ENCODE measurements at regions not wholly inside any gene's neighbourhood (a gene's known extent, or its start where the extent isn't known, plus 50 kb on each side); places are given as distances from the start of the nearest gene placed in this dataset.

- Mint-ChIP-seq H3K4me1 (no peaks in the 10 kb centered on the region), H3K27ac (no peak overlapping the region), H3K9me3 (peaks cover 5% of the 10 kb centered on the region), H3K36me3 (no peaks in the 10 kb centered on the region), H3K27me3 (ENCODE audit: insufficient read depth, low read depth) (peaks cover 13% of the 10 kb centered on the region), H3K4me3 (no peak overlapping the region)
- DNase-seq (ENCODE audit: low spot score), result no peak
- Histone ChIP-seq H3K4me1 (peaks cover 5% of the 10 kb centered on the region), H3F3A (ENCODE audit: low read depth) (no peaks in the 10 kb centered on the region), H3K36me3 (no peaks in the 10 kb centered on the region), H2AFZ (replicated peaks) (no peak overlapping the region), H3K79me2 (ENCODE audit: low read depth) (no peaks in the 10 kb centered on the region), H3K9ac (no peak overlapping the region), H3K9me3 (ENCODE audit: low read depth) (no peaks in the 10 kb centered on the region), H3K4me3 (no peak overlapping the region), H4K20me1 (ENCODE audit: low read depth) (no peaks in the 10 kb centered on the region), H3K27ac (no peak overlapping the region), H3K4me2 (no peak overlapping the region), H3K27me3 (no peaks in the 10 kb centered on the region)
- no peak for TF ChIP-seq EZH2phosphoT487 (IDR thresholded peaks at IDR 0.05)
Observed at GRCh38 chr2:41916177-41916576, 131.6 kb upstream of the PKDCC start.

GRCh38 chr2:41917587-41917986 lies 130.2 kb upstream of the PKDCC start:
- Mint-ChIP-seq H3K27me3 (ENCODE audit: insufficient read depth, low read depth) (peaks cover 13% of the 10 kb centered on the region), H3K36me3 (no peaks in the 10 kb centered on the region), H3K4me1 (no peaks in the 10 kb centered on the region), H3K4me3 (no peak overlapping the region), H3K27ac (no peak overlapping the region), H3K9me3 (peaks cover 5% of the 10 kb centered on the region)
- H3K36me3 ChIP-seq, result no peaks in the 10 kb centered on the region
- H3K9me3 ChIP-seq (ENCODE audit: low read depth), result no peaks in the 10 kb centered on the region
- H3K4me3 ChIP-seq, result no peak overlapping the region
- H3K4me1 ChIP-seq, result peaks cover 5% of the 10 kb centered on the region
- no peak overlapping the region for H2AFZ ChIP-seq (replicated peaks)
- TF ChIP-seq EZH2phosphoT487 (IDR thresholded peaks at IDR 0.05) (no peak), EZH2 (IDR thresholded peaks at IDR 0.05) (no peak), CTCF (IDR thresholded peaks at IDR 0.05) (no peak)
- no peaks in the 10 kb centered on the region for H3K79me2 ChIP-seq (ENCODE audit: low read depth)
- H3K4me2 ChIP-seq, result no peak overlapping the region
- H3K27me3 ChIP-seq, result no peaks in the 10 kb centered on the region
- no peaks in the 10 kb centered on the region for H3F3A ChIP-seq (ENCODE audit: low read depth)
- no peak overlapping the region for H3K9ac ChIP-seq
- H3K27ac ChIP-seq, result no peak overlapping the region
- DNase-seq (ENCODE audit: low spot score), result no peak
- H4K20me1 ChIP-seq (ENCODE audit: low read depth), result no peaks in the 10 kb centered on the region

- Histone ChIP-seq H3K79me2 (ENCODE audit: low read depth) (no peaks in the 10 kb centered on the region), H3K27ac (no peak overlapping the region), H2AFZ (replicated peaks) (no peak overlapping the region), H3K9ac (no peak overlapping the region), H3K9me3 (ENCODE audit: low read depth) (no peaks in the 10 kb centered on the region), H3K4me1 (peaks cover 8% of the 10 kb centered on the region), H3K4me3 (no peak overlapping the region), H3F3A (ENCODE audit: low read depth) (no peaks in the 10 kb centered on the region), H3K36me3 (no peaks in the 10 kb centered on the region), H3K4me2 (no peak overlapping the region), H3K27me3 (no peaks in the 10 kb centered on the region), H4K20me1 (ENCODE audit: low read depth) (no peaks in the 10 kb centered on the region)
- no peaks in the 10 kb centered on the region for H3K36me3 Mint-ChIP-seq
- no peak overlapping the region for H3K27ac Mint-ChIP-seq
- no peaks in the 10 kb centered on the region for H3K4me1 Mint-ChIP-seq
- TF ChIP-seq EZH2phosphoT487 (IDR thresholded peaks at IDR 0.05) (no peak), CTCF (IDR thresholded peaks at IDR 0.05) (no peak), EZH2 (IDR thresholded peaks at IDR 0.05) (no peak)
- H3K27me3 Mint-ChIP-seq (ENCODE audit: insufficient read depth, low read depth), result peaks cover 10% of the 10 kb centered on the region
- no peak overlapping the region for H3K4me3 Mint-ChIP-seq
- peaks cover 3% of the 10 kb centered on the region for H3K9me3 Mint-ChIP-seq
- DNase-seq (ENCODE audit: low spot score), result no peak
Observed at GRCh38 chr2:41919135-41919534, 128.7 kb upstream of the PKDCC start.

GRCh38 chr2:41920181-41920580 lies 127.6 kb upstream of the PKDCC start:
- Histone ChIP-seq H3F3A (ENCODE audit: low read depth) (no peaks in the 10 kb centered on the region), H3K27me3 (no peaks in the 10 kb centered on the region), H3K9ac (no peak overlapping the region), H4K20me1 (ENCODE audit: low read depth) (no peaks in the 10 kb centered on the region), H3K4me3 (no peak overlapping the region), H2AFZ (replicated peaks) (no peak overlapping the region), H3K4me1 (peaks cover 8% of the 10 kb centered on the region), H3K36me3 (no peaks in the 10 kb centered on the region), H3K4me2 (no peak overlapping the region), H3K27ac (no peak overlapping the region), H3K9me3 (ENCODE audit: low read depth) (no peaks in the 10 kb centered on the region), H3K79me2 (ENCODE audit: low read depth) (no peaks in the 10 kb centered on the region)
- Mint-ChIP-seq H3K27ac (no peak overlapping the region), H3K4me1 (no peaks in the 10 kb centered on the region), H3K36me3 (no peaks in the 10 kb centered on the region), H3K9me3 (peaks cover 2% of the 10 kb centered on the region), H3K27me3 (ENCODE audit: insufficient read depth, low read depth) (peaks cover 7% of the 10 kb centered on the region), H3K4me3 (no peak overlapping the region)
- no peak for TF ChIP-seq CTCF (IDR thresholded peaks at IDR 0.05)
- no peak for DNase-seq (ENCODE audit: low spot score)

Measured in neural progenitor cell (in vitro differentiated cells).